Skeletal muscle tissue (tissue), 3 donors: ENCODE measurements at regions not wholly inside any gene's neighbourhood (a gene's known extent, or its start where the extent isn't known, plus 50 kb on each side); places are given as distances from the start of the nearest gene placed in this dataset.

ENCODE experiments used
- H3K27ac ChIP-seq: one replicate; pipeline ENCODE4 v1.7.0; 2013; ENCODE audit warnings: mild to moderate bottlenecking, low read depth, low read length, inconsistent platforms
- H3K27me3 ChIP-seq, 3 donors: one replicate each; pipeline ENCODE4 v1.7.0; 2013; ENCODE audit warnings: low read length in 3 of 3; ENCODE audit not compliant: control insufficient read depth in 3 of 3, insufficient read depth in 3 of 3
- H3K36me3 ChIP-seq, 3 donors: one replicate each; pipeline ENCODE4 v1.7.0; 2013; ENCODE audit warnings: low read length in 3 of 3; ENCODE audit not compliant: control insufficient read depth in 3 of 3, insufficient read depth in 3 of 3
- H3K4me1 ChIP-seq, 3 donors: one replicate each; pipeline ENCODE4 v1.7.0; 2013; ENCODE audit warnings: low read length in 3 of 3, mild to moderate bottlenecking in 3 of 3; ENCODE audit not compliant: control insufficient read depth in 3 of 3, insufficient read depth in 3 of 3
- H3K4me3 ChIP-seq, 3 donors: one replicate each; pipeline ENCODE4 v1.7.0; 2013; ENCODE audit warnings: low read length in 3 of 3
- H3K9ac ChIP-seq, 3 donors: one replicate each; pipeline ENCODE4 v1.7.0; 2013; ENCODE audit warnings: low read length in 3 of 3, mild to moderate bottlenecking in 3 of 3, moderate library complexity in 2 of 3, low read depth in 1 of 3
- H3K9me3 ChIP-seq, 3 donors: one replicate each; pipeline ENCODE4 v1.7.0; 2013; ENCODE audit warnings: low read length in 3 of 3; ENCODE audit not compliant: control insufficient read depth in 3 of 3
- donor health status: Osteomylitis.

GRCh38 chr4:148984951-148985350 is 542.7 kb upstream of the NR3C2 start:
- Histone ChIP-seq H3K9ac (no peak overlapping the region), H3K36me3 (no peaks in the 10 kb centered on the region), H3K9me3 (no peaks in the 10 kb centered on the region), H3K27ac (no peak overlapping the region), H3K4me3 (no peak overlapping the region), H3K27me3 (no peaks in the 10 kb centered on the region), H3K4me1 (no peaks in the 10 kb centered on the region)

DNA sequence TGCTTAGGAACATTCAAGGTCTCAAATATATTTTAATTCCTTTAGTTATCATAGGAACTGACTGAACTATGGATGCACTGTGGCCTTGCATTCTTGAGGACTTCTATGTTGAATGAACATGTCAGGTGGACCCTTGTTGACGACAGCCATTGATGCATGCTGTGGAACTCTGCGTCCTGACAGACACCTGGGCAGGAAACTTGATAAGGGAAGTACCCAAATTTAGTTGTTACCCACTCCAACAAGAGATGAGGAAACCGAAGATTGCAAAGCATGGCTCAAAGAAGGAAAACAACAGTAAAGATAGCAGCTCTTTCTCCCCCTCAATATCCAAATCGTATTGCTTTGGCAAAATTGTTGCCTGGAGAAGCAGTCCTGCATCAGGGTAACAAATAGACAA is 540.0 kb upstream of the NR3C2 start:
- no peak overlapping the region for H3K4me3 ChIP-seq

GRCh38 chr4:148980782-148981480 is 538.7 kb upstream of the NR3C2 start:
- Histone ChIP-seq H3K4me1 (no peaks in the 10 kb centered on the region), H3K27me3 (no peaks in the 10 kb centered on the region), H3K4me3 (no peak overlapping the region), H3K27ac (no peak overlapping the region), H3K9me3 (no peaks in the 10 kb centered on the region), H3K9ac (no peak overlapping the region), H3K36me3 (no peaks in the 10 kb centered on the region)

More for the DNA sequence above, 540.0 kb upstream of the NR3C2 start:
- no peaks in the 10 kb centered on the region for H3K36me3 ChIP-seq
- H3K4me1 ChIP-seq, result no peaks in the 10 kb centered on the region
- H3K27me3 ChIP-seq, result no peaks in the 10 kb centered on the region
- no peaks in the 10 kb centered on the region for H3K9me3 ChIP-seq
- no peak overlapping the region for H3K27ac ChIP-seq
- no peak overlapping the region for H3K9ac ChIP-seq

GRCh38 chr4:148978301-148978700 is 536.1 kb upstream of the NR3C2 start:
- no peaks in the 10 kb centered on the region for H3K4me1 ChIP-seq
- H3K27ac ChIP-seq, result no peak overlapping the region
- H3K9me3 ChIP-seq, result no peaks in the 10 kb centered on the region
- no peak overlapping the region for H3K4me3 ChIP-seq
- H3K27me3 ChIP-seq, result no peaks in the 10 kb centered on the region
- H3K36me3 ChIP-seq, result no peaks in the 10 kb centered on the region
- no peak overlapping the region for H3K9ac ChIP-seq

DNA sequence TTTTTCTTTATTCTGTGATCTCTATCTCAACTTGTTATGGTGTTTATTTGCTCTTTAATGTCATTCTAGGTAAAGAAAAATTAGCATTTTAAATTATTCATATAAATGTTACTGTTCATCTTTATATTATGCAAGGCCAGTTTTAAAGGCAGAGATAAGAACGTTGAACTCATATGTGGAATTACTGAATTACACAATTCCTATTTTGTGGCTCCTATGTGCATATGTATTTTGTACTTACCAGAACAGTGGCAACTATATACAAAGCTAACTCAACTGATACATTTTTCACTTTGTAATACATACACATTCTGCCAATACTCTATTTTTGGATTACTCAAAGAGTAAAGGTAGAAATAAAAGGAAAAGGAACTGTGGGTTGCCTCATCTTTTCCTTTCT is 533.2 kb upstream of the NR3C2 start:
- Histone ChIP-seq H3K36me3 (no peaks in the 10 kb centered on the region), H3K4me1 (no peaks in the 10 kb centered on the region), H3K9ac (no peak overlapping the region), H3K27ac (no peak overlapping the region), H3K4me3 (no peak overlapping the region), H3K27me3 (no peaks in the 10 kb centered on the region), H3K9me3 (no peaks in the 10 kb centered on the region)

GRCh38 chr4:148965080-148965479 is 522.9 kb upstream of the NR3C2 start:
- H3K9ac ChIP-seq, result no peak overlapping the region
- H3K9me3 ChIP-seq, result no peaks in the 10 kb centered on the region
- H3K27ac ChIP-seq, result no peak overlapping the region
- no peaks in the 10 kb centered on the region for H3K36me3 ChIP-seq
- no peaks in the 10 kb centered on the region for H3K27me3 ChIP-seq
- H3K4me3 ChIP-seq, result no peak overlapping the region
- H3K4me1 ChIP-seq, result no peaks in the 10 kb centered on the region

DNA sequence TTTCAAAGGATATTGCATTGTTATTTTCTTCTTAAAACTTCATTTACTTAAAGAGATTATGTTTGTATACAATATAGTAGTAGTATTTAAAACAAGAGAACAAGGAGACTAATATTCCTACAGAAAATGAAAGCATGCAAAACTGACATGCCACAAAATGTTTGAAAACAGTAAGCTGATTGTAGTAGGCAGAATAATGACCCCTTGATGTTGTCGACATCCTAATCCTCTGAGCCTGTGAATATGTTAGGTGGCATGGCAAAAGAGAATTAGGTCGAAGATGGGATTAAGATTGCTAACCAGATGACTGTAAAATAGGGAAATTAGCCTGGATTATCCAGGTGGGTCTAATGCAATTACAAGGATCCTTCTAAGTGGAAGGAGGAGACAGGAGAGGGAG is 522.2 kb upstream of the NR3C2 start:
- Histone ChIP-seq H3K4me3 (no peak overlapping the region), H3K9ac (no peak overlapping the region), H3K36me3 (no peaks in the 10 kb centered on the region), H3K4me1 (no peaks in the 10 kb centered on the region), H3K27me3 (no peaks in the 10 kb centered on the region), H3K27ac (no peak overlapping the region), H3K9me3 (no peaks in the 10 kb centered on the region)

GRCh38 chr4:148962539-148963290 is 520.5 kb upstream of the NR3C2 start:
- no peaks in the 10 kb centered on the region for H3K27me3 ChIP-seq
- H3K4me3 ChIP-seq, result no peak overlapping the region
- no peaks in the 10 kb centered on the region for H3K36me3 ChIP-seq
- no peak overlapping the region for H3K27ac ChIP-seq
- no peaks in the 10 kb centered on the region for H3K9me3 ChIP-seq
- no peaks in the 10 kb centered on the region for H3K4me1 ChIP-seq
- no peak overlapping the region for H3K9ac ChIP-seq

DNA sequence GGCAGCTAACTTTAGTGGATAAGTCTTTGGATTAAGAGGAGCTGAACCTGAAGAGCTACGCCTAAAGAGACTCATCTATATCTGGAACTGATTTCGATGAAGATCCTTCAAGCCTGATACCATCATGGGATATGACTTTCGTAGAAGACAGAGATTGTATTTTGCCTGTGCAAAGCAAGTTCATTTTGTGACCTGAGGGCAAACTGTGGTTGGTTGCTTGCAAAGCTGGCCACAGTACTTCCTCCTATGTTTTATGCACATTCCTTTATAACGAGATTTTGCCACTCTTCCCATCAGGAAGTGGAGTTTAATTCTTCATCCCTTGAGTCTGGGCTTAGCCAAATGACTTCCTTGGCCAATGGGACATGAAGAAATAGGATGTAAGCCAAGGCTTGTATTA is 519.3 kb upstream of the NR3C2 start:
- H3K27ac ChIP-seq, result no peak overlapping the region
- H3K9ac ChIP-seq, result no peak overlapping the region
- no peak overlapping the region for H3K4me3 ChIP-seq
- no peaks in the 10 kb centered on the region for H3K27me3 ChIP-seq
- H3K36me3 ChIP-seq, result no peaks in the 10 kb centered on the region
- H3K4me1 ChIP-seq, result no peaks in the 10 kb centered on the region
- no peaks in the 10 kb centered on the region for H3K9me3 ChIP-seq

- Histone ChIP-seq H3K9ac (no peak overlapping the region), H3K4me1 (no peaks in the 10 kb centered on the region)
Measured at GRCh38 chr4:148958317-148958716, 516.1 kb upstream of the NR3C2 start.

More at GRCh38 chr4:148958317-148958716, 516.1 kb upstream of the NR3C2 start:
- Histone ChIP-seq H3K27me3 (no peaks in the 10 kb centered on the region), H3K4me3 (no peak overlapping the region), H3K36me3 (no peaks in the 10 kb centered on the region), H3K9me3 (no peaks in the 10 kb centered on the region), H3K27ac (no peak overlapping the region)
